ENCODE measurements at regions not wholly inside any gene's neighbourhood (a gene's known extent, or its start where the extent isn't known, plus 50 kb on each side); places are given as distances from the start of the nearest gene placed in this dataset.

- TF ChIP-seq RFX5 (IDR thresholded peaks at IDR 0.05) (no peak), CTCF (IDR thresholded peaks at IDR 0.05) (no peak), SMC3 (IDR thresholded peaks at IDR 0.05) (no peak), EP300 (IDR thresholded peaks at IDR 0.05) (no peak), POLR2A (IDR thresholded peaks at IDR 0.05; ENCODE audit: low read length) (no peak), CHD2 (IDR thresholded peaks at IDR 0.05; ENCODE audit: low read length, partially characterized antibody) (no peak), USF2 (IDR thresholded peaks at IDR 0.05) (no peak), REST (IDR thresholded peaks at IDR 0.05) (no peak), MAFK (IDR thresholded peaks at IDR 0.05; ENCODE audit: partially characterized antibody) (no peak), PHF8 (IDR thresholded peaks at IDR 0.05; ENCODE audit: borderline replicate concordance, low read depth) (no peak), GATA3 (IDR thresholded peaks at IDR 0.05; ENCODE audit: borderline replicate concordance) (no peak), MYC (IDR thresholded peaks at IDR 0.05; ENCODE audit: borderline replicate concordance, low read length) (no peak)
Observed at GRCh38 chr18:28723506-28723905, 546.6 kb upstream of the CDH2 start.
